22Rv1 (cell line): ENCODE measurements at regions not wholly inside any gene's neighbourhood (a gene's known extent, or its start where the extent isn't known, plus 50 kb on each side); places are given as distances from the start of the nearest gene placed in this dataset.

ENCODE experiments used
- ZFX ChIP-seq: fragments of 450-650 bp; IDR thresholded peaks from 2 replicates; pipeline ENCODE4 v1.6.1; 2017; ENCODE audit warnings: antibody characterized with exemption, borderline replicate concordance
- TF ChIP-seq, protein P1 (sequence below): fragments of 450-650 bp; IDR thresholded peaks from 2 replicates; pipeline ENCODE4 v1.5.1; 2017; ENCODE audit warnings: mild to moderate bottlenecking

- TF ChIP-seq, protein P1, sequence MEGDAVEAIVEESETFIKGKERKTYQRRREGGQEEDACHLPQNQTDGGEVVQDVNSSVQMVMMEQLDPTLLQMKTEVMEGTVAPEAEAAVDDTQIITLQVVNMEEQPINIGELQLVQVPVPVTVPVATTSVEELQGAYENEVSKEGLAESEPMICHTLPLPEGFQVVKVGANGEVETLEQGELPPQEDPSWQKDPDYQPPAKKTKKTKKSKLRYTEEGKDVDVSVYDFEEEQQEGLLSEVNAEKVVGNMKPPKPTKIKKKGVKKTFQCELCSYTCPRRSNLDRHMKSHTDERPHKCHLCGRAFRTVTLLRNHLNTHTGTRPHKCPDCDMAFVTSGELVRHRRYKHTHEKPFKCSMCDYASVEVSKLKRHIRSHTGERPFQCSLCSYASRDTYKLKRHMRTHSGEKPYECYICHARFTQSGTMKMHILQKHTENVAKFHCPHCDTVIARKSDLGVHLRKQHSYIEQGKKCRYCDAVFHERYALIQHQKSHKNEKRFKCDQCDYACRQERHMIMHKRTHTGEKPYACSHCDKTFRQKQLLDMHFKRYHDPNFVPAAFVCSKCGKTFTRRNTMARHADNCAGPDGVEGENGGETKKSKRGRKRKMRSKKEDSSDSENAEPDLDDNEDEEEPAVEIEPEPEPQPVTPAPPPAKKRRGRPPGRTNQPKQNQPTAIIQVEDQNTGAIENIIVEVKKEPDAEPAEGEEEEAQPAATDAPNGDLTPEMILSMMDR = no peak
- TF ChIP-seq ZFX = no peak
These were observed 359.9 kb downstream of the ETS1 start for GRCh38 chr11:128227466-128227865.
